ENCODE measurements at regions not wholly inside any gene's neighbourhood (a gene's known extent, or its start where the extent isn't known, plus 50 kb on each side); places are given as distances from the start of the nearest gene placed in this dataset.

- no peak for DNase-seq
- Histone ChIP-seq H3K9me3 (replicated peaks; ENCODE audit: insufficient read depth, low read length) (no peaks in the 10 kb centered on the region), H3K79me2 (ENCODE audit: low read length) (no peaks in the 10 kb centered on the region), H3K9ac (ENCODE audit: low read length) (no peak overlapping the region), H4K20me1 (ENCODE audit: insufficient read depth, low read length) (no peaks in the 10 kb centered on the region), H3F3A (ENCODE audit: insufficient read depth, low read length) (no peaks in the 10 kb centered on the region), H3K9me2 (replicated peaks; ENCODE audit: insufficient read depth, low read length) (no peaks in the 10 kb centered on the region), H3K27ac (ENCODE audit: low read length) (no peak overlapping the region), H3K4me1 (ENCODE audit: low read length) (no peaks in the 10 kb centered on the region), H3K4me2 (ENCODE audit: low read depth, low read length) (no peak overlapping the region), H3K27me3 (replicated peaks; ENCODE audit: insufficient read depth, low read length) (no peaks in the 10 kb centered on the region), H2AFZ (ENCODE audit: low read length) (no peak overlapping the region), H3K4me3 (ENCODE audit: low read length) (no peak overlapping the region), H3K36me3 (replicated peaks; ENCODE audit: insufficient read depth, low read length) (no peaks in the 10 kb centered on the region)
- TF ChIP-seq CTCF (IDR thresholded peaks at IDR 0.05; ENCODE audit: low read length) (no peak), EZH2 (optimal IDR thresholded peaks at IDR 0.05; ENCODE audit: low read depth, low read length) (no peak), EZH2phosphoT487 (IDR thresholded peaks at IDR 0.05; ENCODE audit: low read length) (no peak)
These were observed 133.4 kb upstream of the MYCN start for GRCh38 chr2:15806801-15807417.

- TF ChIP-seq CTCF (IDR thresholded peaks at IDR 0.05; ENCODE audit: low read length) (no peak), EZH2phosphoT487 (IDR thresholded peaks at IDR 0.05; ENCODE audit: low read length) (no peak), EZH2 (optimal IDR thresholded peaks at IDR 0.05; ENCODE audit: low read depth, low read length) (no peak)
- no peak overlapping the region for H3K27ac ChIP-seq (ENCODE audit: low read length)
- no peaks in the 10 kb centered on the region for H3K4me1 ChIP-seq (ENCODE audit: low read length)
- no peaks in the 10 kb centered on the region for H3K27me3 ChIP-seq (replicated peaks; ENCODE audit: insufficient read depth, low read length)
- H3F3A ChIP-seq (ENCODE audit: insufficient read depth, low read length): no peaks in the 10 kb centered on the region
- H3K4me2 ChIP-seq (ENCODE audit: low read depth, low read length): no peak overlapping the region
- H3K36me3 ChIP-seq (replicated peaks; ENCODE audit: insufficient read depth, low read length): no peaks in the 10 kb centered on the region
- no peak overlapping the region for H3K4me3 ChIP-seq (ENCODE audit: low read length)
- no peaks in the 10 kb centered on the region for H3K9me3 ChIP-seq (replicated peaks; ENCODE audit: insufficient read depth, low read length)
- H2AFZ ChIP-seq (ENCODE audit: low read length): no peak overlapping the region
- no peak overlapping the region for H3K9ac ChIP-seq (ENCODE audit: low read length)
- no peaks in the 10 kb centered on the region for H3K9me2 ChIP-seq (replicated peaks; ENCODE audit: insufficient read depth, low read length)
- no peaks in the 10 kb centered on the region for H3K79me2 ChIP-seq (ENCODE audit: low read length)
- H4K20me1 ChIP-seq (ENCODE audit: insufficient read depth, low read length): no peaks in the 10 kb centered on the region
- no peak for DNase-seq
These were observed 132.7 kb upstream of the MYCN start for GRCh38 chr2:15807418-15808203.

- H3K4me3 ChIP-seq (ENCODE audit: low read length): no peak overlapping the region
- TF ChIP-seq EZH2phosphoT487 (IDR thresholded peaks at IDR 0.05; ENCODE audit: low read length) (no peak), EZH2 (optimal IDR thresholded peaks at IDR 0.05; ENCODE audit: low read depth, low read length) (no peak), CTCF (IDR thresholded peaks at IDR 0.05; ENCODE audit: low read length) (no peak)
- no peaks in the 10 kb centered on the region for H3F3A ChIP-seq (ENCODE audit: insufficient read depth, low read length)
- no peak overlapping the region for H2AFZ ChIP-seq (ENCODE audit: low read length)
- H3K4me2 ChIP-seq (ENCODE audit: low read depth, low read length): no peak overlapping the region
- no peaks in the 10 kb centered on the region for H3K9me3 ChIP-seq (replicated peaks; ENCODE audit: insufficient read depth, low read length)
- H3K27ac ChIP-seq (ENCODE audit: low read length): no peak overlapping the region
- H3K9ac ChIP-seq (ENCODE audit: low read length): no peak overlapping the region
- no peaks in the 10 kb centered on the region for H3K79me2 ChIP-seq (ENCODE audit: low read length)
- H3K9me2 ChIP-seq (replicated peaks; ENCODE audit: insufficient read depth, low read length): no peaks in the 10 kb centered on the region
- no peak for DNase-seq
- no peaks in the 10 kb centered on the region for H3K27me3 ChIP-seq (replicated peaks; ENCODE audit: insufficient read depth, low read length)
- no peaks in the 10 kb centered on the region for H3K36me3 ChIP-seq (replicated peaks; ENCODE audit: insufficient read depth, low read length)
- no peaks in the 10 kb centered on the region for H3K4me1 ChIP-seq (ENCODE audit: low read length)
- no peaks in the 10 kb centered on the region for H4K20me1 ChIP-seq (ENCODE audit: insufficient read depth, low read length)
These were observed 132.0 kb upstream of the MYCN start for GRCh38 chr2:15808204-15808910.
